ENCODE measurements at regions not wholly inside any gene's neighbourhood (a gene's known extent, or its start where the extent isn't known, plus 50 kb on each side); places are given as distances from the start of the nearest gene placed in this dataset.

DNA sequence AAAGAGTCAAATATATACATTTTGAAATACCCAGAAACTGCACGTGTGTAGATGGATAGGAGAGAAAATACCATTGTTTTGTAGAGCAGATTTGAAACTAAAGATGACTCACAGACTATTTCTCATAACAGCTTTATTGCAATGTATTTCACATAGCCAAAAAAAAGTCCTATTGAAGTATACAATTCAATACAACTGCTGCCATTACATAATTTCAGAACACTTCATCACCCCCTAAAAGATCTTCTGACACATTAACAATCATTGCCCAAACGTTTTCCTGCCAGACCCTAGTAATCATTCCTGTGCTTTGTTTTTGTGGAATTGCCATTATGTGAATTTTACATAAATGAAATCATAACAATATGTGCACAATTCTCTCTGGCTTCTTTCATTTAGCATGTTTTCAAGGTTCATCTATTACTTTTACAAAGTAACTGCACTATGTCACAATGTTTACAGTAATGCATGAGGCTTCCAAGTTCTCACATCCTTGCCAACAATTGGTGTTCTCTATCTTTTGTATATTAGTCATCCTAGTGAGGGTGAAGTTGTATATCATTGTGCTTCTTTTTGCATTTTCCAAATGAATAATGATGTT is 378.6 kb upstream of the CWC22 start:
- H3K4me3 ChIP-seq, result no peak overlapping the region
- TF ChIP-seq, protein P1, sequence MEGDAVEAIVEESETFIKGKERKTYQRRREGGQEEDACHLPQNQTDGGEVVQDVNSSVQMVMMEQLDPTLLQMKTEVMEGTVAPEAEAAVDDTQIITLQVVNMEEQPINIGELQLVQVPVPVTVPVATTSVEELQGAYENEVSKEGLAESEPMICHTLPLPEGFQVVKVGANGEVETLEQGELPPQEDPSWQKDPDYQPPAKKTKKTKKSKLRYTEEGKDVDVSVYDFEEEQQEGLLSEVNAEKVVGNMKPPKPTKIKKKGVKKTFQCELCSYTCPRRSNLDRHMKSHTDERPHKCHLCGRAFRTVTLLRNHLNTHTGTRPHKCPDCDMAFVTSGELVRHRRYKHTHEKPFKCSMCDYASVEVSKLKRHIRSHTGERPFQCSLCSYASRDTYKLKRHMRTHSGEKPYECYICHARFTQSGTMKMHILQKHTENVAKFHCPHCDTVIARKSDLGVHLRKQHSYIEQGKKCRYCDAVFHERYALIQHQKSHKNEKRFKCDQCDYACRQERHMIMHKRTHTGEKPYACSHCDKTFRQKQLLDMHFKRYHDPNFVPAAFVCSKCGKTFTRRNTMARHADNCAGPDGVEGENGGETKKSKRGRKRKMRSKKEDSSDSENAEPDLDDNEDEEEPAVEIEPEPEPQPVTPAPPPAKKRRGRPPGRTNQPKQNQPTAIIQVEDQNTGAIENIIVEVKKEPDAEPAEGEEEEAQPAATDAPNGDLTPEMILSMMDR (IDR thresholded peaks at IDR 0.05; ENCODE audit: low read depth, low read length), result no peak
- H3K27me3 ChIP-seq, result no peaks in the 10 kb centered on the region
- H3K36me3 ChIP-seq, result no peaks in the 10 kb centered on the region
- H3K27ac ChIP-seq, result no peak overlapping the region
- H3K9me3 ChIP-seq (ENCODE audit: low read depth), result no peaks in the 10 kb centered on the region
- H3K4me1 ChIP-seq (ENCODE audit: low read depth), result no peaks in the 10 kb centered on the region
- DNase-seq (ENCODE audit: low read depth in 1 of 2, low spot score in 1 of 2), result peak in 1 of 2 donors; percentile 88

DNA sequence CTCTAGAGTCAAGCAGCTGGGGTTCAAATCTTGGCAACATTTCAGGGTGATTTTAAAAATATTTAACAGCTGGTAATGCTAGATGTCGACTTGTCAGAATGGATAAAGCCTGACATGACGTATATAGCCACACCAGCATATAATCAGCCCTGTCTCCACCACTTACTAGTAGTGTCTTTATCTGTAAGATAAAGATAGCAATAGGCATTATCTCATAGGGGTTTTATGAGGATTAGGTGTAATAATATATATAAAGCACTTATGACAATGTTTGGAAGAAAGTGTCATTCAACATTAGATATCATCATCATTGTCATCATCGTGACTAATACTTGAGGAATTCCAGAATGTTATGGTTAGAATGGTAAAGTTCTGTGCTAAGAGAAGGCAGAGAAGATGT is 369.0 kb upstream of the CWC22 start:
- peak in 1 of 2 donors; percentile 51 for DNase-seq (ENCODE audit: low read depth in 1 of 2, low spot score in 1 of 2)
- no peaks in the 10 kb centered on the region for H3K9me3 ChIP-seq (ENCODE audit: low read depth)
- no peaks in the 10 kb centered on the region for H3K36me3 ChIP-seq
- no peaks in the 10 kb centered on the region for H3K4me1 ChIP-seq (ENCODE audit: low read depth)
- H3K4me3 ChIP-seq, result no peak overlapping the region
- TF ChIP-seq, protein P1 (IDR thresholded peaks at IDR 0.05; ENCODE audit: low read depth, low read length), result no peak
- no peak overlapping the region for H3K27ac ChIP-seq
- H3K27me3 ChIP-seq, result no peaks in the 10 kb centered on the region

DNA sequence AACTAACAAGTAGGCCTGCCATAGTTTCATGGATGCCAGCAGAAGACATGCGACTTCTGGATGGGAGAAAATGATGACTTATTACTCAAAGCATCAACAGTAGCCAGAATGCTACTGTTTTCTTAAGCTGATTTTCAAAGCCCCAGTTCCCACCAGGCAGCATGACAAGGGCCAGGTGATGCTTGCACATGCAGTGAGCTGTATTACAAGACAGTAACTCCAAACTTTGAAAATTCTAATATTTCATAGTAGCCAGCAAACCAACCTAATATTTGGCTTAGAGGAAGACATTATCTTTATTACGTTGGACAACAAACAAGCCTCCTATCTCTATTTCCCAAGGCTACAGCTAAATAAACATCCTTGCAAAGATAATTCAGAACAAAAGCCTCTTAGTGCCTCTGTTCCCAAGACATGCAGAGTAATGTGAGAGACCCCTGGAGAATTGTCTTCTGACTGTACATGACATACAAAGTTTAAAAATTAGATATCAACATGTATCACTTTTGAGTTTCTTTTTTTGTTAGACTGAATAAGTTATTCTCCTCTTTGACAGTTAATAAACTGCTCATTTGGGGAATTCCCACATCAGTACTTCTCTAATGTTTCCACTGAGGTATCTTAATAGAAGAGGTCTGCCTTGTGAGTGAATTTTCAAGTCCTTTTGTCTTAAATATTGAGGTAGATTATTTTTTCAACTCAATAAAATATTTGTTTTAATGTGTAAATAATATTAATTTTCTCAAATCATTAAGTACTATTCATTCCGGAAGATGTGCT is 367.6 kb upstream of the CWC22 start:
- Histone ChIP-seq H3K27me3 (no peaks in the 10 kb centered on the region), H3K9me3 (ENCODE audit: low read depth) (no peaks in the 10 kb centered on the region), H3K4me3 (no peak overlapping the region), H3K4me1 (ENCODE audit: low read depth) (no peaks in the 10 kb centered on the region), H3K36me3 (no peaks in the 10 kb centered on the region), H3K27ac (no peak overlapping the region)
- TF ChIP-seq, protein P1 (IDR thresholded peaks at IDR 0.05; ENCODE audit: low read depth, low read length), result no peak
- DNase-seq (ENCODE audit: low read depth in 1 of 2, low spot score in 1 of 2), result peak in 1 of 2 donors; percentile 60

DNA sequence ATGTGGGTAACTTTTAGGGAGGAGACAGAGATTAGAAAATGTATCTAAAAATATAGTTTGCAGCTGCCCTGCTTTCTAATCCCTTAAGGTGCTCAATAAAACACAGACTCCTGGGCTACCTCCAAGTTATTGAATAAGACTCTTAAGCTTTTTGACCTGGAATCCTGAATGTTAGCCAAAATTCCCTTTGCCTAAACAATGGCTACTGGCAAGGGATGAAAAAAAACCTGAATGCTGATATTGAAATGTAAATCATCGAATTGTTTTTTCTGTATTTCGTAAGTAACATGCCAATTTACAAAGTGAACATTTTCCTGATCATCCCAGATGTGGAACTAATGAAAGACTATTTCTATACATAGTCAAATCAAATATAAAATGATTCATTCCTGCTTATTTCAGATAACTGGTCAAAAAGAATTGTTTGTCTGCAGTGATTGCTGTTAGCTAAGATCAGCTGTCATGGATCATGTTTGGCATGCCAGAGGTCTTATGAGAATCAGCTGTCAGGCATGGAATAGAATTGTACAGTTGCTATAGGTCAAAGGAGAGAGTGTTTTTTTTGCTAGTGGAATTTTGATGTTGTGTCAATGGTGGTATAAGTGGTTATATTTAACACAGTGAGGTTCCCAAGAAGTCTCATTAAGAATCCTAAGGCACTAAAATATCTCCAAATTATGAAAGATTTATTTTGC is 363.6 kb upstream of the CWC22 start:
- Histone ChIP-seq H3K36me3 (no peaks in the 10 kb centered on the region), H3K9me3 (ENCODE audit: low read depth) (no peaks in the 10 kb centered on the region), H3K27me3 (no peaks in the 10 kb centered on the region), H3K27ac (no peak overlapping the region), H3K4me3 (no peak overlapping the region), H3K4me1 (ENCODE audit: low read depth) (no peaks in the 10 kb centered on the region)
- no peak for DNase-seq (ENCODE audit: low read depth in 1 of 2, low spot score in 1 of 2)
- TF ChIP-seq, protein P1 (IDR thresholded peaks at IDR 0.05; ENCODE audit: low read depth, low read length), result no peak

DNA sequence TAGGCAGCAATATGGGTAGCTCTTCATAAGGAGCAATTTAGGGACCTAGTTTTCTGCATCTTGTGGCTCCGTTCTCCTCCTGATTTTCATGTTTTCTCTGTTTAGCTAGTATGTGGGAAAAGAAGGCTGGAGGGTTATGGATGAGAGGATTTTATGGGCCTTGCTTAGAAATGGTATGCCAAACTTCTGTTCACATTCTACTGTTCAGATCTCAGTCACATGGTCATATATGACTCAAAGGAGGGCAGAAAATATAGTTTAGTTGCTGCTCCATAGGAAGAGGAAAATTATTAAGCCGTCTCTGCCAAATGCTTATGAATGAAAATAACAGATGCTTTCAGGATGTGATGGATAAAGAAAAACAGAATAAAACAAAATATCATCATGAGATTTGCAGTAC is 361.8 kb upstream of the CWC22 start:
- Histone ChIP-seq H3K4me1 (ENCODE audit: low read depth) (no peaks in the 10 kb centered on the region), H3K27ac (no peak overlapping the region), H3K36me3 (no peaks in the 10 kb centered on the region), H3K27me3 (no peaks in the 10 kb centered on the region), H3K4me3 (no peak overlapping the region), H3K9me3 (ENCODE audit: low read depth) (no peaks in the 10 kb centered on the region)
- DNase-seq (ENCODE audit: low read depth in 1 of 2, low spot score in 1 of 2), result no peak
- TF ChIP-seq, protein P1 (IDR thresholded peaks at IDR 0.05; ENCODE audit: low read depth, low read length), result no peak
